CD14-positive monocyte (primary cell): ENCODE measurements at regions not wholly inside any gene's neighbourhood (a gene's known extent, or its start where the extent isn't known, plus 50 kb on each side); places are given as distances from the start of the nearest gene placed in this dataset.

Source experiments
- DNase-seq, 3 donors: peaks; one replicate each; pipeline ENCODE4 v3.0.0-alpha.2; 2011 to 2022
- H2AFZ ChIP-seq: 2 replicates; pipeline ENCODE4 v1.6.0; 2012; ENCODE audit warnings: mild to moderate bottlenecking, low read depth, low read length, inconsistent platforms; ENCODE audit not compliant: insufficient read depth, poor library complexity, severe bottlenecking
- H3K27ac ChIP-seq, 2 donors: 1 replicate in 1 of 2; 2 replicates in 1 of 2; pipeline ENCODE4 v1.5.1; 2012 to 2013; ENCODE audit warnings: low read length in 2 of 2, control low read depth in 1 of 2, inconsistent platforms in 1 of 2, low read depth in 1 of 2, mild to moderate bottlenecking in 1 of 2
- H3K27me3 ChIP-seq, 2 donors: one replicate each; pipeline versions ENCODE4 v1.6.0 to v1.6.1; 2011 to 2013; ENCODE audit warnings: low read length in 2 of 2; ENCODE audit not compliant: control insufficient read depth in 2 of 2, insufficient read depth in 2 of 2
- H3K36me3 ChIP-seq, 2 donors: replicated peaks in 1 of 2; 1 replicate in 1 of 2; 2 replicates in 1 of 2; pipeline versions ENCODE4 v1.5.1 to v1.6.1; 2012 to 2013; ENCODE audit warnings: low read length in 2 of 2, control low read depth in 1 of 2, inconsistent platforms in 1 of 2, mild to moderate bottlenecking in 1 of 2; ENCODE audit not compliant: insufficient read depth in 2 of 2, control insufficient read depth in 1 of 2
- H3K4me1 ChIP-seq, 2 donors: 1 replicate in 1 of 2; 2 replicates in 1 of 2; pipeline versions ENCODE4 v1.5.1 to v1.6.1; 2012 to 2013; ENCODE audit warnings: low read length in 2 of 2, control low read depth in 1 of 2, inconsistent platforms in 1 of 2, mild to moderate bottlenecking in 1 of 2, moderate library complexity in 1 of 2; ENCODE audit not compliant: insufficient read depth in 2 of 2, control insufficient read depth in 1 of 2
- H3K4me2 ChIP-seq: replicated peaks from 2 replicates; pipeline ENCODE3; 2012; ENCODE audit warnings: low read length, moderate library complexity, mild to moderate bottlenecking; ENCODE audit not compliant: poor library complexity, severe bottlenecking; ENCODE audit errors: extremely low read depth
- H3K4me3 ChIP-seq, 3 experiments: fragments of 200-600 bp in 1 of 3; sonication (generic) in 1 of 3; replicated peaks in 1 of 3; 1 replicate in 2 of 3; 2 replicates in 1 of 3; pipeline ENCODE4 v1.5.1; 2011 to 2013; ENCODE audit warnings: low read length in 3 of 3, mild to moderate bottlenecking in 3 of 3, control low read depth in 2 of 3, low read depth in 2 of 3, inconsistent platforms in 1 of 3, moderate library complexity in 1 of 3
- H3K79me2 ChIP-seq: 2 replicates; pipeline ENCODE4 v1.6.0; 2012; ENCODE audit warnings: mild to moderate bottlenecking, control low read depth, inconsistent platforms, low read length, moderate library complexity; ENCODE audit not compliant: insufficient read depth
- H3K9ac ChIP-seq: 2 replicates; pipeline ENCODE4 v1.6.0; 2017; ENCODE audit warnings: low read length, mild to moderate bottlenecking; ENCODE audit not compliant: insufficient read depth, poor library complexity, severe bottlenecking
- H3K9me3 ChIP-seq, 2 donors: replicated peaks in 1 of 2; 1 replicate in 1 of 2; 2 replicates in 1 of 2; pipeline versions ENCODE4 v1.5.1 to v1.6.1; 2012 to 2013; ENCODE audit warnings: low read length in 2 of 2, control low read depth in 1 of 2; ENCODE audit not compliant: control insufficient read depth in 1 of 2, insufficient read depth in 1 of 2
- H4K20me1 ChIP-seq: 2 replicates; pipeline ENCODE4 v1.6.0; 2012; ENCODE audit warnings: mild to moderate bottlenecking, low read length, control low read depth, moderate library complexity; ENCODE audit not compliant: insufficient read depth
- H3K27ac Mint-ChIP-seq, 7 donors: one replicate each; pipeline ENCODE4 v1.8.0; 2020; ENCODE audit warnings: mild to moderate bottlenecking in 7 of 7, mixed read lengths in 7 of 7, moderate library complexity in 6 of 7, inconsistent platforms in 2 of 7
- H3K27me3 Mint-ChIP-seq, 3 donors: one replicate each; pipeline ENCODE4 v1.8.0; 2021 to 2022; ENCODE audit warnings: low read depth in 3 of 3, mild to moderate bottlenecking in 3 of 3, mixed read lengths in 3 of 3, moderate library complexity in 3 of 3, inconsistent platforms in 1 of 3
- H3K36me3 Mint-ChIP-seq, 2 donors: one replicate each; pipeline ENCODE4 v1.8.0; 2020; ENCODE audit warnings: mixed read lengths in 2 of 2, inconsistent platforms in 1 of 2, mild to moderate bottlenecking in 1 of 2
- H3K4me1 Mint-ChIP-seq: one replicate; pipeline ENCODE4 v1.8.0; 2020; ENCODE audit warnings: mild to moderate bottlenecking, mixed read lengths
- H3K4me3 Mint-ChIP-seq, 2 donors: one replicate each; pipeline ENCODE4 v1.8.0; 2020; ENCODE audit warnings: mild to moderate bottlenecking in 2 of 2, mixed read lengths in 2 of 2, moderate library complexity in 1 of 2
- H3K9me3 Mint-ChIP-seq, 7 donors: one replicate each; pipeline ENCODE4 v1.8.0; 2020 to 2022; ENCODE audit warnings: mixed read lengths in 7 of 7, mild to moderate bottlenecking in 6 of 7, moderate library complexity in 6 of 7, inconsistent platforms in 2 of 7
- WGBS: methylation state at CpG from one replicate; pipeline ENCODE4 v1.1.5; 2013; ENCODE audit warnings: missing lambda C conversion rate; ENCODE audit not compliant: insufficient coverage; 5-methylcytosine and 5-hydroxymethylcytosine counted together
- intact Hi-C, 2 donors: fragments of 100-400 bp; cut with micrococcal nuclease; formaldehyde crosslinking; loops; one replicate each; pipeline versions ENCODE4 v1.15.0 to v1.15.1; 2023
- TF ChIP-seq, protein P1 (sequence below): fragments of 200-600 bp; IDR thresholded peaks from one replicate; pipeline ENCODE4 v1.8.0; 2022; ENCODE audit warnings: antibody characterized with exemption, mild to moderate bottlenecking

DNA sequence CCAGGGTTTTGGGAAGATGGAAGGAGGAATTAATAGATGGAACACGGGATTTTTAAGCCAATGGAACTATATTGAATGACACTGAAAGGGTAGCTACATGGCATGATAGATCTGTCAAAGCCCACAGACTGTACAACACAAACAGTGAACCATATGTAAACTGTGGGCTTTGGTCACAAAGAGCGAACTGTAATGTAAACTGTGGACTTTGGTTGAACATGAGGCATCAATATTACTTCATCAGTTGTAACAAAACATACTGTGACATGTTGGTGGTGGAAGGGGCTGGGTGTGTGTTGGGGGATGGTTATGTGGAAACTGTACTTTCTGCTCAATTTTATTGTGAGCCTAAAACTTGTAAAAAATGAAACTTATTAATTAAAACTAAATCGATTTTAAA lies 210.6 kb upstream of the HMGA2 start:
- Mint-ChIP-seq H3K4me1 (peaks cover 6% of the 10 kb centered on the region), H3K27me3 (peaks cover 0 to 8% (median 7%) of the 10 kb centered on the region in 3 donors), H3K36me3 (no peaks in the 10 kb centered on the region), H3K9me3 (peaks cover 0 to 5% (median 2%) of the 10 kb centered on the region in 7 donors), H3K27ac (no peak overlapping the region), H3K4me3 (no peak overlapping the region)
- Histone ChIP-seq H3K36me3 (no peaks in the 10 kb centered on the region), H2AFZ (no peak overlapping the region), H3K4me2 (no peak overlapping the region), H3K4me1 (peaks cover 0 to 3% of the 10 kb centered on the region in 2 donors), H3K9me3 (no peaks in the 10 kb centered on the region), H4K20me1 (no peaks in the 10 kb centered on the region), H3K27me3 (peaks cover 0 to 2% of the 10 kb centered on the region in 2 donors), H3K9ac (no peak overlapping the region), H3K79me2 (no peaks in the 10 kb centered on the region), H3K27ac (no peak overlapping the region), H3K4me3 (no peak overlapping the region)
- no peak for DNase-seq
- intact Hi-C loops = no loop called here
- WGBS = no CpG with 5 or more reads among the region's 3 CpGs
- TF ChIP-seq, protein P1, sequence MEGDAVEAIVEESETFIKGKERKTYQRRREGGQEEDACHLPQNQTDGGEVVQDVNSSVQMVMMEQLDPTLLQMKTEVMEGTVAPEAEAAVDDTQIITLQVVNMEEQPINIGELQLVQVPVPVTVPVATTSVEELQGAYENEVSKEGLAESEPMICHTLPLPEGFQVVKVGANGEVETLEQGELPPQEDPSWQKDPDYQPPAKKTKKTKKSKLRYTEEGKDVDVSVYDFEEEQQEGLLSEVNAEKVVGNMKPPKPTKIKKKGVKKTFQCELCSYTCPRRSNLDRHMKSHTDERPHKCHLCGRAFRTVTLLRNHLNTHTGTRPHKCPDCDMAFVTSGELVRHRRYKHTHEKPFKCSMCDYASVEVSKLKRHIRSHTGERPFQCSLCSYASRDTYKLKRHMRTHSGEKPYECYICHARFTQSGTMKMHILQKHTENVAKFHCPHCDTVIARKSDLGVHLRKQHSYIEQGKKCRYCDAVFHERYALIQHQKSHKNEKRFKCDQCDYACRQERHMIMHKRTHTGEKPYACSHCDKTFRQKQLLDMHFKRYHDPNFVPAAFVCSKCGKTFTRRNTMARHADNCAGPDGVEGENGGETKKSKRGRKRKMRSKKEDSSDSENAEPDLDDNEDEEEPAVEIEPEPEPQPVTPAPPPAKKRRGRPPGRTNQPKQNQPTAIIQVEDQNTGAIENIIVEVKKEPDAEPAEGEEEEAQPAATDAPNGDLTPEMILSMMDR = no peak

GRCh38 chr12:65614259-65614889 lies 209.9 kb upstream of the HMGA2 start:
- peaks cover 0 to 3% of the 10 kb centered on the region in 2 donors for H3K4me1 ChIP-seq
- no peak overlapping the region for H3K4me2 ChIP-seq
- no peak overlapping the region for H2AFZ ChIP-seq
- Mint-ChIP-seq H3K27me3 (peaks cover 0 to 8% (median 7%) of the 10 kb centered on the region in 3 donors), H3K4me3 (no peak overlapping the region), H3K36me3 (no peaks in the 10 kb centered on the region), H3K9me3 (peaks cover 0 to 3% (median 2%) of the 10 kb centered on the region in 7 donors), H3K27ac (no peak overlapping the region), H3K4me1 (peaks cover 6% of the 10 kb centered on the region)
- no peak overlapping the region for H3K9ac ChIP-seq
- 89% methylated on average over 3 of the region's 5 CpGs for WGBS
- H3K9me3 ChIP-seq = no peaks in the 10 kb centered on the region
- intact Hi-C loops = no loop called here
- no peaks in the 10 kb centered on the region for H3K79me2 ChIP-seq
- DNase-seq = peak in 1 of 3 donors; percentile 5
- no peak overlapping the region for H3K27ac ChIP-seq
- peaks cover 0 to 2% of the 10 kb centered on the region in 2 donors for H3K27me3 ChIP-seq
- TF ChIP-seq, protein P1 = no peak
- H4K20me1 ChIP-seq = no peaks in the 10 kb centered on the region
- no peaks in the 10 kb centered on the region for H3K36me3 ChIP-seq
- H3K4me3 ChIP-seq = no peak overlapping the region
